Astrocyte (in vitro differentiated cells and primary cell): ENCODE measurements at regions not wholly inside any gene's neighbourhood (a gene's known extent, or its start where the extent isn't known, plus 50 kb on each side); places are given as distances from the start of the nearest gene placed in this dataset.

Source experiments
- EZH2 ChIP-seq: IDR thresholded peaks from 2 replicates; pipeline ENCODE4 v1.6.1; 2012; ENCODE audit warnings: mild to moderate bottlenecking, low read length, inconsistent platforms; ENCODE audit not compliant: insufficient read depth
- TF ChIP-seq, protein P1 (sequence below): IDR thresholded peaks from 2 replicates; pipeline ENCODE4 v1.5.1; 2011; ENCODE audit warnings: low read depth, mild to moderate bottlenecking, inconsistent platforms, low read length, moderate library complexity; ENCODE audit not compliant: insufficient read depth

DNA sequence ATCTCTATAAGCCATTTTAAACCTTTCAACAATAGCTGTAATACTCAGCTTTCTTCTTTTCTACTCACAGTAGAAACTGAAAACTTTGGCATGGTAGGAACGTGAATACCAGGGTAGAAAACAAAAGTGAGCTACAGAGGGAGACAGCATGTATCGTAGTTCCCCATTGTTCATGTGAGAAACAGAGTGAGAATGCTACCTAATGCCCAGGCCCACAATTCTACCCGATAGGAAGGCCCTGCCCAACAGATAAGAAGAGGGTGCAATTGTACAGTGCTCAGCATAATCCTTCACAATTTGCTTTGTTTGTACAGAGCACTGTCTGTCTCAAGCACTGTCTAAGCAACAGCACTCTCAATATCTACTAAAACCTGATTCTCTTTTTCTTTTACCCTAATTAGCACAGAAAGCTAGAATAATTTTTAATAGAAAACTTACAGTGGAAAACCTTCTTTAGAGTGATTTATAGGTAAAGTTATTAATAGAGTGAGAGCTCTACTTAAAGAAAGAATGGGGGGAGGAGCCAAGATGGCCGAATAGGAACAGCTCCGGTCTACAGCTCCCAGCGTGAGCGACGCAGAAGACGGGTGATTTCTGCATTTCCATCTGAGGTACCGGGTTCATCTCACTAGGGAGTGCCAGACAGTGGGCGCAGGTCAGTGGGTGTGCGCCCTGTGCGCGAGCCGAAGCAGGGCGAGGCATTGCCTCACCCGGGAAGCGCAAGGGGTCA, 322.3 kb downstream of the EFNB2 start:
- TF ChIP-seq, protein P1, sequence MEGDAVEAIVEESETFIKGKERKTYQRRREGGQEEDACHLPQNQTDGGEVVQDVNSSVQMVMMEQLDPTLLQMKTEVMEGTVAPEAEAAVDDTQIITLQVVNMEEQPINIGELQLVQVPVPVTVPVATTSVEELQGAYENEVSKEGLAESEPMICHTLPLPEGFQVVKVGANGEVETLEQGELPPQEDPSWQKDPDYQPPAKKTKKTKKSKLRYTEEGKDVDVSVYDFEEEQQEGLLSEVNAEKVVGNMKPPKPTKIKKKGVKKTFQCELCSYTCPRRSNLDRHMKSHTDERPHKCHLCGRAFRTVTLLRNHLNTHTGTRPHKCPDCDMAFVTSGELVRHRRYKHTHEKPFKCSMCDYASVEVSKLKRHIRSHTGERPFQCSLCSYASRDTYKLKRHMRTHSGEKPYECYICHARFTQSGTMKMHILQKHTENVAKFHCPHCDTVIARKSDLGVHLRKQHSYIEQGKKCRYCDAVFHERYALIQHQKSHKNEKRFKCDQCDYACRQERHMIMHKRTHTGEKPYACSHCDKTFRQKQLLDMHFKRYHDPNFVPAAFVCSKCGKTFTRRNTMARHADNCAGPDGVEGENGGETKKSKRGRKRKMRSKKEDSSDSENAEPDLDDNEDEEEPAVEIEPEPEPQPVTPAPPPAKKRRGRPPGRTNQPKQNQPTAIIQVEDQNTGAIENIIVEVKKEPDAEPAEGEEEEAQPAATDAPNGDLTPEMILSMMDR = no peak
- no peak for TF ChIP-seq EZH2
